Astrocyte of the hippocampus (primary cell): ENCODE measurements at regions not wholly inside any gene's neighbourhood (a gene's known extent, or its start where the extent isn't known, plus 50 kb on each side); places are given as distances from the start of the nearest gene placed in this dataset.

ENCODE experiments used
- DNase-seq: peaks from one replicate; pipeline ENCODE4 v3.0.0; 2011; ENCODE audit warnings: low read depth, low spot score

DNA sequence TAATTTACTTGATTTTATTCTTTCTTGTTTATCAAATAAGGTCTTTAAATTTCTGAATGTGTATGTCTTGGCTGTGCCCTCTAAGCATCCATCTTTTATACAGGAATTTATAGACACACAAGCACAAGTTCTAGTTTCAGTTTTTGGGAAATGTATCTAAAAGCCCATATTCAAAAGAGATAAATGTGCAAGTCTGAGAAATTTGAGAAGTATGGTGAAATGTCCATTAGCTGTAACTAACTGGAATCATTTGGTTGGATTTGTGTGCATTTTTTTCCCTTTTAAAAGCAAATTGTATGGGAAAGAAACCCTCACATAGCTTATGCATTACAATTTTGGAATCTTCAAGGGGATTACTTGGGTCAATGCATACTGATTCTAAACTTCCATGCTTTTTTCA, 532.0 kb downstream of the KLF5 start:
- DNase-seq: no peak

DNA sequence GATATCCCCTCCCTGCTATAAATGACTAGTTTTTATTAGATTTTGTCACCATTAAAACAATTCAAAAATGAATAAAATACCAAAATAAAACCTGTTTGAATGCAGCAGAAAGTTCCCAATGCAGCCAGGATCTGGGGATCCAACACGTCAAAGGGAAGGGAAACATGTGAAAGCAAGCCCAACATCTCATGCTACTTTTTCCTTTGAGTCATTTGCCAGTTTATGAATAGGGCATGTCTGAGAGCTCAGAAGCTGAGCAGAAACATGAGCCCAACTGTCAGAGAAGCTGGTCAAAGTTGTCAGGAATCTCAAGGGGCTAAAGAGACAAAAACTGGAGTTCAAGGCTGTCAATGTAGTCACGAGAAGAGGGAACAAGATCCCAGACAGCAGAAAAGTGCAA, 526.4 kb downstream of the KLF5 start:
- no peak for DNase-seq

DNA sequence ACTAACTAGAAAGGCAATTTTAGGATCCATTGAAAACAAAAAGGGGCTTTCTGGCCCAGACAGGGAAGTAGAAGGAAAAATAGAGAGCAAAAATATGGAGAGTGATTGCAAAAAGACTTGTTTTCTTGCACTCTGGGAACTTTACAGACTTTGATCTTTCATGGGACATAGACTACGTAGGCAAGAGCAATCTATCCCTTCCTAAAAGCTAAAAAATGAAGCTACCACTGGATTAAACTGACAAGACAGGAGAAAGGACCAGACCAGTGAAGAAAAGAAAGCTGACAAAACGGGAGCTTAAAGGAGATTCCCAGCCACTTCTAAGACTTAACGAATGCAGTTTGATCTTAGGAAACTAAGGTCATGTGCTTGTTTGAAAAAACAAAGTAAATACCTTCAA, 524.5 kb downstream of the KLF5 start:
- DNase-seq: no peak

DNA sequence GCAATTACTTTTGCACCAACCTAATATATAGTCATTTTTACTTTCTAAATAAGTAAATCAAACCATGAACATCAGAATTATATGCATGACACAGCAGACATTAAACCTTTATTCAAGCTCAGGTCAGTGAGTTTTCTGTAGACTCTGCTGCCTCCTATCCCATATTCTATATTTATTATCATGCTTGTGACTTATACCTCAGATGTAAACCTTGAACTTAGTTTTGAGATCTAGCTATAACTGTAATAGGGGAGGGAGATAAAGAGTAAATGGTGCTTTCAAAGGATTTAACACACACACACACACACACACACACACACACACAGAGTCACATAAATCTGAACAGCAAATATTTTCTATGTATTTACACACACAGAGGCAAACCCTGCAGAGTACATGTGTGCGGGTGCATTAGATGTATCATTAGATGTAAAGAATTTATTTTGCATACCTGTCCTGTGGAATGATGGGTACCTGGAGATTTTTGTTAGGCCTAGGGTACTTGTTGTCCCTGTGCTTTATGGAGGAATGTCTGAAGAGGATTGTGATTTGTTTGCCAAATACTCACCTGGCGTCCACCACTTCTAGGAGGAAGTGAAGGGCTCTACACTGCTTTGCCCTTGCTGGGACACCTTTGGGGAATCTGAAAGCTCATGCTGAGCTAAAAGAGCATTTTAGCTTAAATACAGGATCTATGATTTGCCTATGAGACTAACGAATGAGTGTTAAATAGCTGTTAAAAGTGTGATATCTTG, 521.9 kb downstream of the KLF5 start:
- no peak for DNase-seq

DNA sequence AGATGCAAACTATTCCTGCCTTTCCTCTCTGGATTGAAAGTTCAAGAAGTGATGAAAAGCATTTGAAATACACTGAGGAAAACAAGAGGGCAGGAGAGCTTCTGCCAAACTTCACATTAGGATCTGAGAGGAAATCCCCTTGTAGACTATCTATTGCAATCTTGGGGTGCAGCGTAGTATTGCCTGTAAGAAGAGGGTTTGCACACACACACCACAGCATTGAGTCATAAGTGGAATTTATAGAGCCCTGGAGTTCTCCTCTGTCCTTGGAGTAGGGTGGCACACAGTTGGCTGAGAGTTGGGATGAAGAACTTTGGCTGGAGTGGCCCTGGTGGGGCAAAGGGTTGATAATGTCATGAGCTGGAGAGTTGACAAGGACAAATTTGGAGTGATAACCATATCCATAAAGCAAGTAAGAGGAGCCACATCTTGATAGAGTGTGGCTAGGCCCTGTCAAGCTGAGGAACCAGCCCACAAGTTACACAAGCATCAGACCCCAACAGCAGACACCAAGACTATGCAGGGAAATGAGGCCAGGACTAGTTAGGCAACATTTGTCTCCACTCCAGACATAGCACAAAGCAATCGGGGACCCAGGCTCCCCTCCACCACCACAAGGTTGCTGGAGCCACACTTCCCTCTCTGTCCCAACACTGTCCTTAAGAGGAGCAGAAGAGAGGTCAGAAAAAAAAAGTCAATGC, 520.9 kb downstream of the KLF5 start:
- no peak for DNase-seq

DNA sequence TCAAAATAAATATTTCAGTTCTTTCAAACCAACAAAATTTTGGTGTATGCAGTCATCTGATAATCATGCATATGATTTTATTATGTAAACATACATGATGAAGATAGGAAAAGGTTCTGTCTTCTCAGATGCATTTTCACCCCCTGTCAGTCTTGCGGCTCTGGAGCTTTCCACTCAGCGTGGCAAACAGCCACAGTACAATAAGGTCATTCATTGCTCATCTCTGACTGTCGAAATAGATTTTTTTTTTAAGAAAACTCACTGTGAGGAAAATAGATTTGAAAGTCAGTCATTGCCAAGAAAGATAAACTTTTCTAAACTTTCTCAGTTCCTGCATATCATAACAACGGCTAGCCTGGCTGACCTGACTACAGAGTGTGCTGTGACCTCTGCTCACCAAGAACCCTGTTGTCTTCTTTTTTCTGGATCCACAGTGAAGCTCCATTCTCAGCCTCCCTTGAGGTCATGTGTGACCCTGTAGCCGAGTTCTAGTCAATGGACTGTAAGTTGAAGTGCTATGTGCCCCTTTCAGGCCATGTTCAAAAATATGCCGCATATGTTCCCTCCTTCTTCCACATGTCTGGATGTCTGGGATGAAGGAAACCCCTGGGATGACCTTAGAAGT, 519.6 kb downstream of the KLF5 start:
- DNase-seq: no peak

DNA sequence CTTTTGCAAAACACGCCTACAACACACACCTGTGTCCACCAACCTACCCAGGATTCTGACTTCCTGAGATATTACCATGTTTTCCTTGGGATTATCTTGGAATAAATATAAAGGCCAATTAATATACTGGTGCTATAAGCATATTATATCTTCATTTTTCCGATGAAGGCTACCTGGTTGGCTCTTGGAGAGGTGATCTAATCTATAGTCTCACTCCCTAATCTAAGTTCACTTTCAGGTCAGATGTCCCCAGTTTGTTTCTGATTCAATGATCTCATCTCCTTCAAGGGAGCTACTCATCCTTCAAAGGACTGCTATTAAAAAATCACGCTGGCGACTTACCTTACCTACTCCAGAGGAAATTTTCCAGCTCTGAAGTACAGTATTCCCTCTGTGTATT, 517.5 kb downstream of the KLF5 start:
- DNase-seq: no peak

DNA sequence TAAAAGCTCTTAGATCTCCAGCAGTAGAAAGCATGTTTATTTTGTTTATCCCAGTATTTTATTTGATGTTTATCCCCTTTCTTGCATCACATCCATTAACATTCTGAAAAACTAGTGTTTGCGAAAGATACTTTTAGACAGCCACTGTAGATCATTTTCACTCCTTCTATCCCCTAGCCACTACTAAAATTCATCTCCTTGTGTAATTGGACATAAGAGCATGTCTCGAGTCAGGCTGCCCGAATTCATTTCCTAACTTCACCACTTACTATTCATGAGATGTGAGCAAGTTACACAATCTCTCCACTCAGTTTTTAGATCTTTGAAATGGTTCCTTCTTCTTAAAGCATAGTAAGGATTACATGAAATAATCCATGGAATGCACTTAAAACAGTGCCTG, 514.0 kb downstream of the KLF5 start:
- DNase-seq: no peak

DNA sequence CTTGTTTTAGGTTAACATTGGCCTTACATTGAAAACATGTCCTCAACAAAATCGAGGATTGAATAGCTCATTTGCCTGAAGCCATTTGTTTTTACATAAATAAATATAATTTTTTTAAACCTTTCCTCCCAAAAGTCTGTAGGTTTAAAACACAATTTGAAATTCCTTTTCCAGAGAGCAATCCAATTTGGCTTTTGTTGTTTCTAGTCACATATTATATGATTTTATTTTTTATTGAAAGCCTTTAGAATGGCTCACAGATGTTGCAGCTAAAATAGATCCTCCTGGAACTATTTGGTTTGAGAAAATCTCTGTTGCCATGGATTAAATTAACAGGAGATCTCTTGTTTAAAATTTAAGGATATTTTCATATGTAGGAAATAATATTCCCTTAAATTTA, 512.6 kb downstream of the KLF5 start:
- DNase-seq: no peak

DNA sequence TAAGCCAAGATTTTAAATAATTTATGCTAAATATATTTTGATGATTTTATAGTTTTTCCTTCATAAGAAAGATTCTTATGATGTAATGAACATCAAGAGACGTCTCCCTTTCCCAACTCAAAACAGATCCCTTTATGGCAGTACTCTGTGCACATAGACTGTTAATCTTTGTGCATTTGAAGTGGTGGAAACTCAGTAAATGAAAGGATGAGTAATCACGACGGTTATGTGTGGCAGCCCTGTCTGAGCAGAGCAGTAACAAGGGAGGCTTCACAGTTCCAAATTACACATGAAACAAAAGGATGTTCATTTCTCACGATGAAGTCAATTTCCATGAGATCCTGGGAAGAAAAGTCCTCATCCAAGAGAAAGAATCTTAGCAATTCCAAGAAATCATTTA, 498.1 kb downstream of the KLF5 start:
- DNase-seq: peak; percentile 29

DNA sequence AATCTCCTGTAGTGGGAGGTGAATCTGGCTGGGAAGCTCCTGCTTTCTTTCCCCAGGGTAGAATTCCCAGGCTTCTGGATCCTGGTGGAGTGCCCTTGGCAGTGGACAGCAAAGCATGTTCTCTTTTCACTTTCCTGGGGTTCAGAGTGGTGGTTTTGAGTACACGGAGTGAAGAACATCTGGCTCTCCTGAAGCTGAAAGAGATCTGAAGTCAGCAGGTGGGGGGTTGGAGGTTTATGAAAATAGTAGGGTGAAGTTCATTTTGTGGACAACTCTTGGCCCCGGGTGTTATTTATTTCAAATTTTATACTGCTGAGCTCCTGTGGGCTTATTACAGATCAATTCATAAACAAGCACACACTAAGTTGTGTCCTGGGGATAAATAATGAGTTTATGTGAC, 497.3 kb downstream of the KLF5 start:
- no peak for DNase-seq

DNA sequence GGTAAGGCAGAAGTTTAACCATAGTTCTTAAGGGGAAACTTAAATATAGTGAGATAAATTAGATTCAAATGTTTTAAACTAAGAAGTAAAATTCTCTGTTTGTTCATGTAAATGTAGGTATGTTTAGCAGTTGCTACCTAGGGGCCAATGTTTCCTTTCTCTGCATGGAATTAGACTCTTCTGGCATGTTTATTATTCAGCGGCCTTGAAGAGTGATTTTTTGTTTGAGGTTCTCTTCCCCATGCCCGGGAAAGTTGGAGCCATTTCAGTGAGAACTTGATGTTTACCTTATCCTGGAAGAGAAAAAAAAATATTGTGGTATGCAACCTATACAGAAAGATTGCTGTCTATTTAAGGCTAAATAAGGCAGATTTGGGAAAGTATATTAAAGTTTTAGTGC, 492.9 kb downstream of the KLF5 start:
- DNase-seq: no peak

DNA sequence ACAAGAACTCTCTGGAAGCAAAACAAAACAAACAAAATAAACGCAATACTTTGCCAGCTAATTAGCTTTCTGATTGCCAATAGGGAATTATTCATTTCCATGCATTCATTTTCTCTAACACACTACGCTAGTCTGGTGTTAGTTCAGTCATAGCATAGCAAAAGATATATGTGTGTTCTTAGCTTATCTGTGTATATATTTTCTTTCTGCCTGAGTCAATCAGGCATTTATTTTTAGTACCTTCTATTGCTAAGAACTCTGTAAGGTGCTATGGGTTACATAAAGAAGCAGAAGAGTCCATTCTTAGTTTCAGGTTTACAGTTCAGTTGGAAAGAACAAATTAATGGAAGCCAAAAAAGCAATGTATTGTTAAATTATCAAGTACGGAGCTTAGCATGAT, 490.9 kb downstream of the KLF5 start:
- DNase-seq: no peak

DNA sequence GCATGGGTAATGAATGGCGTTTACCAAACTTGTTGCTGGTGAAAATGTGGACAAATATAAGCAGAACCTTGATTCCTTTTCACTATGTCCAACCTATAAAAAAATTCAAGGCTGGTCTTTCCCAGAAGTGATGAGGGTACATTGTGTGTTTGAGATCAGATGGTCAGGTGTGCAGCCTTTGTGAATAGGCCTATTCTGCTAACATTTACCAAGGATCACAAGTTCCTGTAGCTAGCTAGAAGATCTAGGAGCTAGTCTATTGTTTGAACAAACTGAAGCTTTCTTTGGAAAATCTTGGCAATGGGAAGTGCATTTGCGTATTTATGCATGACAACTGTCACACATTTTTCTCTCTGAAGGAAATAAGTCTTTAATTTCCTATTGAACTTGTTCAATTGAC, 489.6 kb downstream of the KLF5 start:
- no peak for DNase-seq

DNA sequence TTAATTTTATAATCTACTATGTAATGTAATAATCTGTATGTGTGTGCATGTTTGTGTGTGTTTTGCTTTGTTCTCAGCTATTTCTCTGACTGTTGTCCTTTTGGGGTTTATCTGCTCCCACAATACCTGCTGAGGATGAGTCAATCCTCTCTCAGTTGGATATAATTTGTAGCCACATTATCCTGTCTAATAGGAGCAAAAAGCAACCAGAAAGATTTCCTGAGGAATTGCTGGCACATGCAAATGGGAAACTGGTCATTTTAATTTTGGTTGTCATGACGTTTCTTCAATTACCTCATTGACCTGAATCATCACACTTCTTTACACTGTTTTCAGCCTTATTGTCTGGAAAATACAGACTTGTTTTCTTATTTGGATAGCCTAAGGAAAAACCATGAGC, 488.4 kb downstream of the KLF5 start:
- peak; percentile 5 for DNase-seq

DNA sequence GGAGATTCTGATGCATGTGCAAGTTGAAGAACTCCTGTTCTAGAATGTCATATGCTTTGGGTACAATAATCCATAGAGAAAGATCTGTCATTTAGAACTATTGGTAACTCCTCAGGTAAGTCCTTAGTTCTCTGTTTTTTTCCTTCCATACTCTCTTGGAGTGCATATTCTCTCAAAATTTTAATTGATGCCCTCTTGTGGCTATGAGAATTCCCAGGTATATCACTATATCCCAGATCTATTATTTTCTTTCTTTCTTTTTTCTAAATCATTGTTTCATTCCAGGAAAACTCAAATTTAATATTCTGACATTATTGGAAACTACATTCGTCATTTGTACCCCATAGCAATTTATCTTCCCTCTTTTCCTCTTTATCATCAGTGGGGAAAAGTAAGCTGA, 485.4 kb downstream of the KLF5 start:
- DNase-seq: no peak

DNA sequence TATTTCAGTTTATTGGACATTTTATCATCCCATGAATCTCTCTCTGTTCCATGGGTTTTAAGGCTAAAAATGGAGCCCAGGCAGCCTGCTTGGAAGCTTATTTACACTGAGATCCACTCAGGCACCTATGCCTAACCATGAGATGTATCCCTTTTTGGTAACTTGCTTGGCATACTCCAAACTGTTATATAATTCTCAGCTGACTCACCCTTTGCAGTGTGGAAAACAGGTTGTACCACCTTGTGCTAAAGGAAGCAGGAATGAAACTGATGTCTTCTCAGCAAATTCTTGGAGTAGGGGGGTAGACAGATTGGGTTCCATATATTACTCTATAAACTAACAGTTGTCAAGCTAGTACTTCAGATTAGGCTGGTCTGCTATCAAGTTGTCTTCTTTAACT, 483.6 kb downstream of the KLF5 start:
- DNase-seq: no peak

DNA sequence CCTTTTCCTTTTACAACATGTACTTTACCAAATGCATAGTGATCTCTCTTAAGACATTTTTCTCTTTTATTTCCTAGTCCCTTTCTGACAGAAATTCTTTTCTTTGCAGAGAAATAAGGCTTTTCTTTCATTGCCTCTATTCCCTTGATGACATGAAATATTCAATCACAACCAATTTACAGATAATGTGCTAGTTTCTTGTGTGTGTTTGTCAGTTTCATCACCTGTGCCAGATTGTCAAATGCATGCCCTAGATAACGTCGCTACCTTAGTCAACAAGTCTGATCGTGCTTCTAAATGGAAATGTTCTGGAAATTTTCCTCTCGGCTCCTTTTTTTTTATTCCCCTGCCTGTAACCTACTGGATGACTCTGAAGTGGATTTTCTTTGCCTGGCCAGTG, 478.1 kb downstream of the KLF5 start:
- DNase-seq: no peak

DNA sequence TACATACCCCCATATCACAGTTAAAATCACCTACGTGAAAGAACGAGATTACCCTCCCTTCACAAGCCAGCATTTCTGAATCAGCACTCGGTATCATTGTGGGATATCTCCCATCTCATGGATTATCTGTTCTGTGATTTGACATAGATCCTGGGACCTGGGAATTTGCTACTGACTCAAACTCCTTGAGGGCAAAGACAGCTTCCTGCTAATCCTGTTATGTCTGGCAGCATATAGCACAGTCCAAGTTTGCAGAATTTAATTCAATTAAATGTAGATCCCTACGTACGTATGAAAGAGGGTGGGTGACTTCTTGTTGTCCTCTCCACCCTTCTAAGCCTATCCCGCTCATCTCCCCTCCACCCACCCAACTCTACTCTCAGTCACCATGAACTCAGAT, 476.5 kb downstream of the KLF5 start:
- DNase-seq: no peak

DNA sequence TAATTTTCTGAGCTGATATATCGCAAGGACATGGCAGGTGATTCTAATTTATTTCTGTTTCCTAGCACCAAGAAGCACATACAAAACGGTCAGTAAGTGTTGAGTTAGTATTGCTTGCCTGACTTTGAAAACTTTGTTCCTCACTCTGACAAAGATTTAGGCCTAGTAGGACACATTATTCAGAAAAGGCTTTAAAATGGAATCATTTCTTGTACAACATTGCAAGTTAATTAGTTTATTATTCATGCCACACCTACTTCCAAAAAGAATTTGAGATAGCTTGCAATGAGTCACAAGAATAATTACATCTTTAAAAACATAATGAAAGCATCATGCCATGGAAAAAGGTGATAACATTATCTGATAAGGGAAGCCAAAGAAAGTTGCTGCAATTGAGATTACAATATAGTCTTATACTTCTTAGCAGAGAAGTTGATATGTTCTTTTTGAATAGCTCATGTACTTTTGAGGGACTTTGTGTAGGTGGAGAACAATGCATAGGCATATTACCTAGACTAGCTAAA, 474.2 kb downstream of the KLF5 start:
- no peak for DNase-seq

DNA sequence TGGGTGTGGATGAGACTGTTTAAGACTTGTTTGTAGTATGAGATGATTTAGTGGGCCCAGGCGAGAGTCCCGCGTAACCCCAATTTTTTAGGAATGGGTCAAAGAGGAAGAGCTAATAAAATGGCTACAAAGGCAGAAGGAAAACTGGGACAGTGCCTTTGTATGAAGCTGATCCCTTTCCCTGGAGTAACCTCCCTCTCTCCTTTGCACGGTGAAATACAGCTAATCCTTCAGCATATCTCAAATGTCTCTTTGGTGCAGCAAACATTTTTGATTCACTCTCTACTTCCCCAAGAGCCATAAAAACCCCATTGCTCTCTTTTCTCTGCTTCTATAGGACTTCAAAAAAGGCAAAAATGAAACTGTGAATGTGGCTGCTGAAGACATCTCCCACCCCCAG, 473.8 kb downstream of the KLF5 start:
- DNase-seq: no peak

DNA sequence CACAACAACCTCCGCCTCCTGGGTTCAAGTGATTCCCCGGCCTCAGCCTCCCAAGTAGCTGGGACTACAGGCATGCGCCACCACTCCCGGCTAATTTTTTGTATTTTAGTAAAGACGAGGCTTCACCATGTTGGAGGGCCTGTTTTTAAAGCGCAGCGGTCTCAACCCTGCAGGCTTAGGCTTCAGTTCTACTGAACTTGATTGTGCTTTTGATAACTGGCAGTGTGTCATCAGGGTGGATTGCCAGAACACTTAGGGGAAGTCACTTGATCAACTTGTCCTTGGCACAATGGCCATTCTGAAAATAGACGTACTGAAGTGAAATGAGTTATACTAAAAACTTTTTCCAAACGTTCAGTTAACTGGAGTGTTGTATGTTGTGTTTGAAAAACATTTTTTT, 472.2 kb downstream of the KLF5 start:
- no peak for DNase-seq

DNA sequence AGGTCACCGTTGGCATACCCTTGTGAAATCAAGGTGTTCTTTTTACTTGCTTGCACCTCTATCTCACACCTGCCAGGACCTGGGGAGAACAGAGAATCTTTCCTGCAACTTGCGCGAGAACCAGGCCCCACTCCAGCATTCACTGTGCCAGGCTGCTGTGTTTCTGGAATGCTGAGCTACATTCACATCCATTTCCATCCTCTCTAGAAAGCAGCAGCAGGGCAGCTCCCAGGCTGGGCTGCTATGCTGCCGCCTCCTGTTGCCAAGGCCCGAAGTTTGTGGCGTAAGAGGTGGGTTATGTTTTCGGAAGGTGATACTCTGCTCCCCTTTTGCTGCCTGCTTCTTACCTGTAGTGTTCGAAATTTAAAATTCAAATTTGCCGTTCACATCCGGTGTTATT, 464.1 kb downstream of the KLF5 start:
- DNase-seq: no peak
